NCI-H146 treated with DMSO at 0.1 percent for 48 hours (cell line): ENCODE measurements at regions not wholly inside any gene's neighbourhood (a gene's known extent, or its start where the extent isn't known, plus 50 kb on each side); places are given as distances from the start of the nearest gene placed in this dataset.

Experiments
- DNase-seq: peaks from one replicate; lab custom pipeline; 2025; ENCODE audit not compliant: unreplicated experiment; lab: John Stamatoyannopoulos, UW

- no peak for DNase-seq
Measured at GRCh38 chr22:49079743-49080500, 747.8 kb downstream of the BRD1 start.

GRCh38 chr22:49079027-49079725 lies 748.5 kb downstream of the BRD1 start:
- no peak for DNase-seq

- DNase-seq = no peak
Measured at GRCh38 chr22:49078076-49078710, 749.5 kb downstream of the BRD1 start.

GRCh38 chr22:49077586-49077985 lies 750.1 kb downstream of the BRD1 start:
- DNase-seq = no peak

GRCh38 chr22:49077036-49077393 lies 750.7 kb downstream of the BRD1 start:
- no peak for DNase-seq

- no peak for DNase-seq
Measured at GRCh38 chr22:49076300-49077035, 751.2 kb downstream of the BRD1 start.

GRCh38 chr22:49075150-49075549 lies 752.5 kb downstream of the BRD1 start:
- no peak for DNase-seq

- no peak for DNase-seq
Measured at GRCh38 chr22:49073873-49074417, 753.7 kb downstream of the BRD1 start.

GRCh38 chr22:49072996-49073645 lies 754.6 kb downstream of the BRD1 start:
- no peak for DNase-seq

- no peak for DNase-seq
Measured at GRCh38 chr22:49070501-49070900, 757.2 kb downstream of the BRD1 start.

GRCh38 chr22:49068861-49069500 lies 758.7 kb downstream of the BRD1 start:
- no peak for DNase-seq

GRCh38 chr22:49067504-49067903 lies 760.2 kb downstream of the BRD1 start:
- DNase-seq = no peak

- no peak for DNase-seq
Measured at GRCh38 chr22:49066619-49067018, 761.1 kb downstream of the BRD1 start.

- no peak for DNase-seq
Measured at GRCh38 chr22:49064836-49065235, 762.8 kb downstream of the BRD1 start.

GRCh38 chr22:49063545-49063890 lies 764.2 kb downstream of the BRD1 start:
- DNase-seq = no peak

GRCh38 chr22:49062802-49063544 lies 764.7 kb downstream of the BRD1 start:
- DNase-seq = peak; percentile 27

GRCh38 chr22:49062155-49062801 lies 765.4 kb downstream of the BRD1 start:
- DNase-seq = peak; percentile 45

GRCh38 chr22:49057910-49058309 lies 769.8 kb downstream of the BRD1 start:
- no peak for DNase-seq

- DNase-seq = no peak
Measured at GRCh38 chr22:49056301-49056700, 771.4 kb downstream of the BRD1 start.
